ELR (cell line): ENCODE measurements at regions not wholly inside any gene's neighbourhood (a gene's known extent, or its start where the extent isn't known, plus 50 kb on each side); places are given as distances from the start of the nearest gene placed in this dataset.

Source experiments
- DNase-seq: peaks from one replicate; pipeline ENCODE4 v3.0.0-alpha.2; 2015; ENCODE audit warnings: low read depth

- no peak for DNase-seq
These were observed 600.6 kb downstream of the PTPRU start for GRCh38 chr1:29836651-29837646.

- no peak for DNase-seq
These were observed 599.6 kb downstream of the PTPRU start for GRCh38 chr1:29835874-29836273.

DNA sequence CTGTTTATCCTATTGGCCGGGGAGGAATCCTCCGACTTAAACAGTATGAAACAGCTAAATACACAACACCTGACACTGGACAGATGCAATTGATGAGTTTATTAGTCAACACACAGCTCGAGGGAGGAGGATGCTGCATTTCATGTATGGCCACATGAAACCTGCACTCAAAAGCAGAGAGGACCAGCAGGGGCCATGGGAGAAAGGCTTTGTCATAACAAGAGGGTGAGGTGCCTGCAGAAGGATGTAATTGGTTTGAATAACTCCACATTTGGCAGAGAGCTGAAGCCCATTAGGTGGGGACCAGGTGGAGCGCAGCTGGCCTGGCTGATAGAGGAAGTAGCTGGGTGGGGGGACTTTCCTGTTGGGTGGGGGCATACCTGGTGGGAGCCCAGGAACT is 599.1 kb downstream of the PTPRU start:
- no peak for DNase-seq

DNA sequence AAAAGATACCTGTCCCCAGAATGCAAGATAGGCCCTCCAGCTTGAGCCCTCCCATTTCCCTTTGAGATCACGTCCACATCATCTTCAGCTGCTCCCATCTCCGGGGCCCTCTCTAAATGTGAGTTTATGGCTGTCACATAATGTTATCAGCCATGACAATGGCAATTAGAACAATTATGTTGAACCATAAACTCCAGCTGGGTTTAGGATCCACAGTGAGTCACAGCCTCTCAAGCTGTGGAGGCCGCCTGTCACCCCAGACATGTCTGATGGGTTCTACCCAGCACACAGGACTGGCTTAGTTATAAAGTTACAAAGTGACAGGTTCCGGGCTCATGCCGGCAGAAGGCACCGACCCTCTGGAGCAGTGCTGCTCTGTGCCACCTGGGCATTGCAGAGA is 597.3 kb downstream of the PTPRU start:
- no peak for DNase-seq

GRCh38 chr1:29832936-29833335 is 596.6 kb downstream of the PTPRU start:
- no peak for DNase-seq

DNA sequence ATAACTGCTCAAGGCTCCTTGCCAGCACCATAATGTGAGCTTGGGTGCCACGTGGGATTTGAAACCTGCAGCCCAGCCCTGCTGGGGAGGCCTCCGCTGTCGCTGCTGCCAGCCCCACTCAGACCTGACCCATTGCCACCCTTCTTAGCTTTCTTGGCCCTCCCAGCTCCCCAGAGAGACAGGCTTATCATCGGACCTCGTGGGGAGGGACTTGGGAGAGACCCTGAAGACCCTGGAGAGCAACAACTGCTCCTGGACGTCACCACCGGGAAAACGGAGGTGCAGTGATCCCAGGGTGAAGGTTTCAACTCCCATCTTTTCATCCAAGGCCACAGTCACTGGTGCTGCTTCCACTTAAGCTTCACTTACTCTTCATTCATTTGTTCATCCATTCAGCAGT is 596.1 kb downstream of the PTPRU start:
- DNase-seq = no peak

DNA sequence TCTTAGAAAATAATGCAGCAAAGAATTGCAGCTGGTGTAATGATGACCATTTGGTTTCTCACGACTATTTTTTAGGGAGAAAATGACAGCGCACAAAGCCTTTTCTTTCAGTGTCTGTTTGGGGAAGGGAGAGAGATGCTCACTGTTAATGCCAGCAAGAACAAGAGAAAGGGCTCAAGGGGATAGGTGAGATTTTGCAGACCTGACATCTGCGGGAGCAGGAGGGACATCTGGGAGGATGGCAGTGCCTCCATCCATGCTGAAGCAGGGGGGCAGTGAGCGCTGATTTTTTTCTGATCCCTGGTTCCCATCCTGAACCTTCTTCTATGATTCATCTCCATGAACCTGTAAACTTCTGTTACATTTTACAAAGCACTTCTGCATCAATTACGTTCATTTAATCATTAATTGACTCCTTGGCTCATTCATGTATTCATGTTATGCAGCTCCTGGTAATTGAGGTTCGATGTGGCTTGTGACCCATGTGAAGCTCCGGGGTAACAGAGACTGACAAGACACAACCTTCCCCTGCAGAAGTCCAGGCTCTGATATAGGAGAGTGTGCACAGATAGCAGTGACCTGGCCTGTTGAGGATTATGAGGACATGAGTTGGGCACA is 595.3 kb downstream of the PTPRU start:
- DNase-seq = no peak

- no peak for DNase-seq
These were observed 594.6 kb downstream of the PTPRU start for GRCh38 chr1:29830916-29831315.

GRCh38 chr1:29830383-29830782 is 594.1 kb downstream of the PTPRU start:
- DNase-seq = no peak

DNA sequence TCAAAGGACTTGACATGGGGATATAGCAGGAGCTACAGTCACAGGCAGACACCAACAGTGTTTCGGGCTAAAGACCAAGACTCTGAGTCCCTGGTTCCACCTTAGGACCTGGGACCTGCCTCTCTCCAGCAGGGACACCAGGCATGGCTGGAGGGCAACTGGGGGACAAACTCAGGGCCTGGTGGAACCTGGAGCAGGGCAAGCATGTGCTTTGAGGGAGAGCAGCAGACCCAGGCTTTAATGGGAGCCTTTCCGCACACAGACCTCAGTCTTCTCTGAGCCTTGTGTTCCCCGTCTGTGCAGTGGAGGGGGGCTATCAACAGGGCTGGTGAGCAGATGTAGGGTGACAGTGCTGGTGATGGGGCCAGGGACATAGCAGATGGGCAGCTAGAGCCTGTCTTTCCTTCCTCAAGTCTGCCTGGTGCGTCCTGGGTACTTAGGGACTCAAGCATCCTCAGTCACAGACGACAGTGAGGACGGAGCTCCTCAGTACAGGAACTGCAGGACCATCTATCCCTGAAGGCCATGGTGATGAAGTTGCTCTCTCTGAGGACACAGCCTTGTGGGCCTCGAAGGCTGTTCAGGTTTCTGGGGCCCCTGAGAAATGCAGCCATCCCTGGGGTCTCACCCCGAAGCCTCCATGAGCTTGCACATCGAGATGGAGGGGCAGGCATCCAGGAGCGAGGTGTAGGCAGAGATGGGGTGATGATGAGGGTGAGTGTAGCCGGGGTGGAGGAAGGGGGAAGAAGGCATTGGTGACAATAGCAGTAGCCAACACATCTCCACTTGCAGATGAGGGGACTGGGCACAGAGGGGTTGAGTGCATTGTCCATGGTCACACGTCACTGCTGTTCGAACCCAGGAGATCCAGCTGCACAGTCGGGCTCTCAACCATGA is 593.4 kb downstream of the PTPRU start:
- no peak for DNase-seq

DNA sequence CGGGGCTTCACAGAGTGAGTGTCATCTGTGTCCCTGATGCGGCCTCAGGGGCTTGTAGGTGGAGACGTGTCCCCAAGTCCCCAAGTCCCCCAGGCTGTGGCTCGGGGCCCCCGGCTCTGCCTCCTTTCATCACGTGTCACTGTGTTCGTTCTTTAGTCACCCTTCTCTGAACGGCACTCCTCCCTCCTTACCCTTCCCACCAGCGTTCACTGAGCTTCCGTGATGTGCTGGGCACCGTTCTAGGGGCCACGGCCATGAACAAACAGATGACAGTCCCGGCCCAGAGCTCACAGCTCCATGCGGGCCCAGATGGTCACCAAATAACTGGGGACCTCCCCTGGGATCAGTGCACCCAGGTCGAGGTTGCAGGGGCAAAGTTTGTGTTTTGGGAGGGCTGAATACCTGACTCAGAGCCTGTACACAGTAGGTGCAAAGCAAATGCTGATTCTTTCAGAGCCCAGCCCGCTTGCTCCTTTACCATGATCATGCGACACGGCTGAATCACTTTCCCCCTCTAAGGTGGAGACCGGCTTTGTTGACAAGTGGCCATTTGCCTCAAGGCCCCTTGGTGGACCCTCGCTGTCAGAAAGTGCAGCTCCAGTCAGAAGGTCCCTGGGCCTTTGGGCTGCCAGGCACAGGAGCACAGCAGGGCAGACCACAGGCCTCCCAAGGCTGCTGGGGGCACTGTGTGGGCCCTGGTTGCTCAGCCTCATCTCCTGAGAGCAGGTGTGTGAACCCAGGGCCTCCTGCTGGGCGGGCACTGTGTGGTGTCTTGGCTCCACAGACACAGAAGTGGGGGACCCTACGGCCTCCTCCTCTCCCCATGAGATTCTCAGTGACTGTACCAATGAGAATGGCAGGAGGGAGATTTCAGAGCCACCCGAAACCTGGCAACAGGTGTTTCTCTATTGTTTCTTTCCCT is 592.5 kb downstream of the PTPRU start:
- no peak for DNase-seq

DNA sequence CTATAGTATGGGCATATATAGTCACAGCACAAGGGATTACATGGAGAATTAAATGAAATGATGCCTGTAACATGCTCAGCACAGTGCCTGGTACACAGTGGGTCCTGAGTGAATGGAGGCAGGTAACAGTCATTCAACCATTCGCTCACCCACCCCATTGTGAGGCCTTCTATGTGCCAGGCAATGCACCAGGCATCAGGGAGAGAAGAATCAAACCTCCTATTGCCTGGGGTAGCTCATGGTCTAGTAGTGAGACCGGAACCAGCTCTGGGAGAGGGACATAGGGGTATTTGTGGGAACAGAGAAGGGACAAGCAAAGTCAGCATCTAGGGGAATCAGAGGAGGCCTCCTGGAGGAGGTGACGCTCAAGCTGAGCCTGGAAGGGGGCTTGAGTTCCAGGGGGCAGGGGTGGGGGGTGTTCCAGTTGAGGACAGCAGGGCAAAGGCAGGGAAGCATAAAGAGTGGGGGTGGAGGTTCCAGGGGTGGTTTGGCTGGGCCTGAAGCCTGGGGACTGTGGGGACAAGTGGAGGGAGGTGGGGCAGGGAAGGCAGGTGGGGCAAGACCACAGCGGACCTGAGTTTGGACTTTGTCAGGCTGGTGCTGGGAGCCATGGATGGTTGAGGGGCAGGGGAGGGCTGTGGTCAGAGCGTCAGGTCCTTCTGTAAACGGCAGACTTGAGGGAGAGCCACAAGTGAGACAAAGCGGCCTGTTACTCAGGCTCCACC is 591.6 kb downstream of the PTPRU start:
- DNase-seq = no peak

- DNase-seq = no peak
These were observed 591.0 kb downstream of the PTPRU start for GRCh38 chr1:29827237-29827750.

DNA sequence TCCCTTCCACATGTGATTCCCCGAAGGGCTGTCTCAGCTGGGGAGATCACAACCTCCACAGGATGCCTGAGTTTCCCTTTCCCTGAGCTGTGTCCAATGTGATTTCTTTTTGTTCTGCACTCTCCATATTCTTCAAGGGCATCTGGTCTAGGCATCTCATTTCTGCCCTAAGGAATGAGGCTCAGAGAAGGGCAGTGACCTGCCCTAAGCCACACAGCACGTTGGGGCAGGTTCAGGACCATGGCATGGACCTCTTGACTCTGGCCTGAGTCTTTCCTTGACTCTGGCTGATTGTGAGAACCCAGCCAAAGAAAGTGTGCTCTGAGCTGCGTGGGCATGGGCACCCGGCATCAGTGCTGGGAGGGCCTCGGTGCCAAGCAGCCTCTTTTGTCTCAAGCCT is 590.3 kb downstream of the PTPRU start:
- no peak for DNase-seq

DNA sequence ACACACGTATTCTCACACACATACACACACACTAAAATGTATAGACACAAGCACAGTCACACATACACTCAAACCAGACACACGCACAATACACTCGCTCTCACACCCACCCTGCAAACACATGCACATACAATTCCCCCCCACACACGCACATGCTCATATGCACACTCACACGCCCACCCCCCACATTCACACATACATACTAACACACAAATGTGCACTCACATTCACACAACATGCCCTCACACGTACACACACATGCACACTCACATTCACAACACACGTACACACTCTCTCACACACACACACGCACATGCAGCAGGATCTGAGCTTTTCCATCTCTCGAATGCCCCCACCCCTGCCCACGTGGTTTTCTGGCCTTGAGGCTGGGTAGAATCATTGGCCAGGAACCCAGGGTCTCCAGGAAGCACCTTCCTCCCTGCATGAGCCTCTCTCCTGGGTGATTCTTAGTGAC is 589.7 kb downstream of the PTPRU start:
- DNase-seq = no peak

GRCh38 chr1:29825274-29825940 is 589.1 kb downstream of the PTPRU start:
- no peak for DNase-seq

- no peak for DNase-seq
These were observed 588.4 kb downstream of the PTPRU start for GRCh38 chr1:29824511-29825273.

DNA sequence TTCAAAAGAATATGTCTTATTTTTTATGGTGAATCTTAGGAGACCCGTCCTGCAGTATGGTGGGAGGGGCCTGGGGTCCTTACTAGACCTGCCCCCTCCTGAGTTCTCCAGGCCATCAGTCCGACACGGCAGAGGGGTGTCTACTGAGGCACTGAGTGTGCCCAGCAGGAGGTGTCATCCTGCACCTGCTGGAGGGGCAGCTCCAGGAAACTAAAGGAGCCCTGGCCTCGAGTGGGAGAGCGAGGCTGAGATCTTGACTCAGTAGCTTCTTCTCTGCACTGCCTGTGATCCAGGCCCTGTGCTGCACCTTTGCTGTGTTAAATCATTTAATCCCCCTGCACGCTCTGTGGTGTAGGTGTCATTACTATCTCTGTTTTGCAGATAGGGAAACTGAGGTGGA is 587.7 kb downstream of the PTPRU start:
- DNase-seq = no peak

DNA sequence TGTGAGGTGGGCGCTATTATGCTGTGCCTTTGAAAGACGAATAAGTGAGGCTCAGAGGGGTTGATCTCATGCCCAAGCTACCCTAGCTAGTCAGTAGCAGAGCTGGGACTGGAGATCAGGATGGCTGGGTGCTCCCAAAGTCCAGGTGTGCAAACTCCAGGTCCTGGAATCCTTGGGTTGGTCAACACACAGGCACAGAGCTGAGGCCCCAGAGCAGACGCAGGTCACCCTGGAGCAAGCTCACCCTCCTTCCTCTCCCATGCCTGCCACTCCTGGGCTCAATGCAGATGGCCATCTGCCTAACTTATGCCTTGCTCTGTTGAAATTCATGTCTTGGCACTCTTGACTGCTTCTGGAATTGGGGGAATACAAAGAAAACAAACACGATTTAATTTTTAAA is 587.2 kb downstream of the PTPRU start:
- no peak for DNase-seq
